Sigmoid colon (tissue), 4 donors: ENCODE measurements at regions not wholly inside any gene's neighbourhood (a gene's known extent, or its start where the extent isn't known, plus 50 kb on each side); places are given as distances from the start of the nearest gene placed in this dataset.

Source experiments
- CTCF ChIP-seq, 4 experiments: fragments of 450-650 bp in 3 of 4; fragments of 200-600 bp in 1 of 4; IDR thresholded peaks; one replicate each; pipeline ENCODE4 v1.5.1; 2016 to 2019; ENCODE audit warnings: antibody characterized with exemption in 4 of 4, mild to moderate bottlenecking in 3 of 4, moderate library complexity in 2 of 4
- POLR2AphosphoS5 ChIP-seq, 4 donors: sonication (generic); formaldehyde crosslinking; IDR thresholded peaks; one replicate each; pipeline ENCODE4 v1.6.1; 2017; ENCODE audit warnings: antibody characterized with exemption in 4 of 4

- no peak for TF ChIP-seq POLR2AphosphoS5 (IDR thresholded peaks at IDR 0.05)
- no peak for TF ChIP-seq CTCF (IDR thresholded peaks at IDR 0.05)
Observed at GRCh38 chr2:179354296-179354695, 89.7 kb upstream of the SESTD1 start.
